Suprapubic skin (tissue), 4 donors: ENCODE measurements at regions not wholly inside any gene's neighbourhood (a gene's known extent, or its start where the extent isn't known, plus 50 kb on each side); places are given as distances from the start of the nearest gene placed in this dataset.

Experiments used
- DNase-seq, 2 donors: peaks; one replicate each; pipeline ENCODE4 v3.0.0-alpha.2; 2019; ENCODE audit warnings: low spot score in 2 of 2
- H3K27ac ChIP-seq: fragments of 200-600 bp; sonication (generic); one replicate; pipeline ENCODE4 v1.5.1; 2019
- H3K27me3 ChIP-seq: fragments of 200-600 bp; sonication (generic); one replicate; pipeline ENCODE4 v1.5.1; 2019
- H3K36me3 ChIP-seq: fragments of 200-600 bp; sonication (generic); one replicate; pipeline ENCODE4 v1.5.1; 2019
- H3K4me1 ChIP-seq: fragments of 200-600 bp; sonication (generic); one replicate; pipeline ENCODE4 v1.5.1; 2019
- H3K4me3 ChIP-seq: fragments of 200-600 bp; sonication (generic); one replicate; pipeline ENCODE4 v1.5.1; 2019; ENCODE audit warnings: mild to moderate bottlenecking
- H3K9me3 ChIP-seq: fragments of 200-600 bp; sonication (generic); one replicate; pipeline ENCODE4 v1.5.1; 2019
- CTCF ChIP-seq, 2 donors: fragments of 200-600 bp in 1 of 2; fragments of 450-650 bp in 1 of 2; sonication (generic) in 1 of 2; IDR thresholded peaks; one replicate each; pipeline ENCODE4 v1.5.1; 2016 to 2019; ENCODE audit warnings: antibody characterized with exemption in 2 of 2, mild to moderate bottlenecking in 1 of 2, moderate library complexity in 1 of 2
- EP300 ChIP-seq: sonication (generic); formaldehyde crosslinking; IDR thresholded peaks from one replicate; pipeline ENCODE4 v1.6.1; 2017; ENCODE audit warnings: antibody characterized with exemption
- POLR2A ChIP-seq, 2 donors: fragments of 450-650 bp; IDR thresholded peaks; one replicate each; pipeline ENCODE4 v1.6.1; 2017; ENCODE audit warnings: antibody characterized with exemption in 2 of 2, mild to moderate bottlenecking in 2 of 2, moderate library complexity in 2 of 2
- POLR2AphosphoS5 ChIP-seq, 3 donors: sonication (generic); formaldehyde crosslinking; IDR thresholded peaks; one replicate each; pipeline ENCODE4 v1.6.1; 2017; ENCODE audit warnings: antibody characterized with exemption in 3 of 3
- WGBS: methylation state at CpG from one replicate; pipeline ENCODE4 v1.1.5; 2018; 5-methylcytosine and 5-hydroxymethylcytosine counted together

- no peak for DNase-seq
- Histone ChIP-seq H3K4me1 (no peaks in the 10 kb centered on the region), H3K4me3 (no peak overlapping the region), H3K27ac (no peak overlapping the region), H3K9me3 (no peaks in the 10 kb centered on the region), H3K36me3 (no peaks in the 10 kb centered on the region), H3K27me3 (no peaks in the 10 kb centered on the region)
- 59% methylated on average over 2 of the region's 2 CpGs for WGBS
- TF ChIP-seq POLR2A (IDR thresholded peaks at IDR 0.05) (no peak), POLR2AphosphoS5 (IDR thresholded peaks at IDR 0.05) (no peak), EP300 (no peak), CTCF (IDR thresholded peaks at IDR 0.05) (no peak)
These were observed 164.8 kb downstream of the C11orf87 start for GRCh38 chr11:109586789-109587188.

- TF ChIP-seq POLR2A (IDR thresholded peaks at IDR 0.05) (no peak), POLR2AphosphoS5 (IDR thresholded peaks at IDR 0.05) (no peak), CTCF (IDR thresholded peaks at IDR 0.05) (no peak), EP300 (no peak)
- no peaks in the 10 kb centered on the region for H3K4me1 ChIP-seq
- H3K36me3 ChIP-seq, result no peaks in the 10 kb centered on the region
- no peak overlapping the region for H3K4me3 ChIP-seq
- no peaks in the 10 kb centered on the region for H3K9me3 ChIP-seq
- no peak overlapping the region for H3K27ac ChIP-seq
- DNase-seq, result no peak
- no peaks in the 10 kb centered on the region for H3K27me3 ChIP-seq
These were observed 168.8 kb downstream of the C11orf87 start for GRCh38 chr11:109590782-109591181.

GRCh38 chr11:109597336-109597735 lies 175.3 kb downstream of the C11orf87 start:
- Histone ChIP-seq H3K9me3 (no peaks in the 10 kb centered on the region), H3K4me3 (no peak overlapping the region), H3K4me1 (no peaks in the 10 kb centered on the region), H3K27me3 (no peaks in the 10 kb centered on the region), H3K27ac (no peak overlapping the region), H3K36me3 (no peaks in the 10 kb centered on the region)
- TF ChIP-seq CTCF (IDR thresholded peaks at IDR 0.05) (no peak), POLR2AphosphoS5 (IDR thresholded peaks at IDR 0.05) (no peak), POLR2A (IDR thresholded peaks at IDR 0.05) (no peak), EP300 (no peak)
- WGBS, result 84% methylated on average over 4 of the region's 4 CpGs
- no peak for DNase-seq

GRCh38 chr11:109604481-109605400 lies 182.8 kb downstream of the C11orf87 start:
- Histone ChIP-seq H3K9me3 (no peaks in the 10 kb centered on the region), H3K27me3 (no peaks in the 10 kb centered on the region), H3K4me1 (peaks cover 12% of the 10 kb centered on the region), H3K27ac (no peak overlapping the region), H3K4me3 (no peak overlapping the region), H3K36me3 (no peaks in the 10 kb centered on the region)
- no peak for DNase-seq
- TF ChIP-seq POLR2A (IDR thresholded peaks at IDR 0.05) (no peak), CTCF (IDR thresholded peaks at IDR 0.05) (no peak), POLR2AphosphoS5 (IDR thresholded peaks at IDR 0.05) (no peak), EP300 (no peak)
- WGBS, result 32% methylated on average over 3 of the region's 3 CpGs

- H3K27me3 ChIP-seq, result no peaks in the 10 kb centered on the region
- H3K4me1 ChIP-seq, result peaks cover 12% of the 10 kb centered on the region
- H3K4me3 ChIP-seq, result no peak overlapping the region
- no peaks in the 10 kb centered on the region for H3K9me3 ChIP-seq
- 46% methylated on average over 1 of the region's 1 CpG for WGBS
- no peaks in the 10 kb centered on the region for H3K36me3 ChIP-seq
- TF ChIP-seq CTCF (IDR thresholded peaks at IDR 0.05) (no peak), POLR2AphosphoS5 (IDR thresholded peaks at IDR 0.05) (no peak), POLR2A (IDR thresholded peaks at IDR 0.05) (no peak), EP300 (no peak)
- DNase-seq, result no peak
- H3K27ac ChIP-seq, result no peak overlapping the region
These were observed 184.3 kb downstream of the C11orf87 start for GRCh38 chr11:109606256-109606655.
